Ascending aorta (tissue), 2 donors: ENCODE measurements at regions not wholly inside any gene's neighbourhood (a gene's known extent, or its start where the extent isn't known, plus 50 kb on each side); places are given as distances from the start of the nearest gene placed in this dataset.

Experiments
- DNase-seq, 2 donors: peaks; one replicate each; pipeline ENCODE4 v3.0.0-alpha.2; 2019; ENCODE audit warnings: low spot score in 2 of 2
- H3K27ac ChIP-seq, 2 donors: fragments of 200-600 bp; sonication (generic); one replicate each; pipeline ENCODE4 v1.5.1; 2016 to 2017; ENCODE audit warnings: mild to moderate bottlenecking in 1 of 2
- H3K27me3 ChIP-seq: fragments of 200-600 bp; sonication (generic); one replicate; pipeline ENCODE4 v1.5.1; 2017
- H3K36me3 ChIP-seq, 2 donors: fragments of 200-600 bp; sonication (generic); one replicate each; pipeline ENCODE4 v1.5.1; 2016
- H3K4me1 ChIP-seq, 2 donors: fragments of 200-600 bp; sonication (generic); one replicate each; pipeline ENCODE4 v1.5.1; 2016 to 2017; ENCODE audit warnings: mild to moderate bottlenecking in 1 of 2
- H3K4me3 ChIP-seq, 2 donors: fragments of 200-600 bp; sonication (generic); one replicate each; pipeline ENCODE4 v1.5.1; 2016 to 2017; ENCODE audit warnings: mild to moderate bottlenecking in 1 of 2
- H3K9me3 ChIP-seq, 2 donors: fragments of 200-600 bp; sonication (generic); one replicate each; pipeline ENCODE4 v1.5.1; 2016
- CTCF ChIP-seq, 3 experiments: fragments of 200-600 bp in 2 of 3; fragments of 450-650 bp in 1 of 3; sonication (generic) in 2 of 3; IDR thresholded peaks; one replicate each; pipeline ENCODE4 v1.5.1; 2016 to 2019; ENCODE audit warnings: antibody characterized with exemption in 3 of 3, mild to moderate bottlenecking in 1 of 3, moderate library complexity in 1 of 3
- intact Hi-C: fragments of 100-400 bp; cut with DNase I; formaldehyde crosslinking; loops from one replicate; pipeline ENCODE4 v1.15.1; 2023

DNA sequence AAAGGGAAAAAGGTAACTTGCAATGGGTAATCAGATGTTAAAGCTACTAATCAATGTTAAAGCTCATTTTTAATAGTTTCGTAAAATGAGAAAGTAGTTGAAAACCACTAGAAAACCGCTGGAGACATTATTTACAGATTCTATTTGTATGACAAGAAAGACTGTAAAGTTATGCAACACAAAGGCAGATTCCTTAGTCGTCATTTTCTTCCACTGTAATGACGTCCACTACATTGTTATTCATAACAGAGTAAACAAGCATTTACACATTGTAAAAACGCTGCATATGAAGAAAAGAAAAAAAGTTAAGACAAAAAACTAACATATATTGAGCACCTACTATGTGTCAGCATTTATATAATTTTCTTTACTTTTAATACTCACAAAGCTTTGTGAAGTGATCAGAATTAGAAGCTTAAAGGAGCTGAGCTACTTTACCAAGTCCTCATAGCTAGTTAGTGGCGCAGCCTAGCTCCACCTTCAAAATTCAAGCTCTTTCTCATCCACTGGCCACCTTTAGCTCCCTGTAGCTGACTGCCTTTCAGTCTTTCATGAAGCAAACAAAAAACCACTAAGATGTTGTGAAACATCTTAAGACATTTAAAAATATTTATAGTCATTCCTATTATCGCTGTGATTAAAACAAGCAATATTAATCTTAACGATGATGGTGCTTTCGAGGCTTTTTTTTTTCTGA lies 100.1 kb upstream of the CDIN1 start:
- intact Hi-C loops: no loop called here
- no peaks in the 10 kb centered on the region for H3K27me3 ChIP-seq
- H3K36me3 ChIP-seq: no peaks in the 10 kb centered on the region
- no peak for TF ChIP-seq CTCF (IDR thresholded peaks at IDR 0.05)
- no peaks in the 10 kb centered on the region for H3K4me1 ChIP-seq
- no peak for DNase-seq
- no peaks in the 10 kb centered on the region for H3K9me3 ChIP-seq
- no peak overlapping the region for H3K27ac ChIP-seq
- no peak overlapping the region for H3K4me3 ChIP-seq

- TF ChIP-seq CTCF (IDR thresholded peaks at IDR 0.05): no peak
- Histone ChIP-seq H3K9me3 (no peaks in the 10 kb centered on the region), H3K36me3 (no peaks in the 10 kb centered on the region), H3K27me3 (no peaks in the 10 kb centered on the region), H3K4me3 (no peak overlapping the region), H3K27ac (no peak overlapping the region), H3K4me1 (no peaks in the 10 kb centered on the region)
- intact Hi-C loops: no loop called here
- no peak for DNase-seq
These were observed 98.3 kb upstream of the CDIN1 start for GRCh38 chr15:36481156-36481555.

- TF ChIP-seq CTCF (IDR thresholded peaks at IDR 0.05): no peak
- Histone ChIP-seq H3K36me3 (no peaks in the 10 kb centered on the region), H3K27me3 (no peaks in the 10 kb centered on the region), H3K27ac (no peak overlapping the region), H3K4me3 (no peak overlapping the region), H3K9me3 (no peaks in the 10 kb centered on the region), H3K4me1 (no peaks in the 10 kb centered on the region)
- no peak for DNase-seq
- intact Hi-C loops: no loop called here
These were observed 96.0 kb upstream of the CDIN1 start for GRCh38 chr15:36483409-36483808.

- H3K9me3 ChIP-seq: no peaks in the 10 kb centered on the region
- H3K4me1 ChIP-seq: no peaks in the 10 kb centered on the region
- H3K27me3 ChIP-seq: no peaks in the 10 kb centered on the region
- no peak overlapping the region for H3K4me3 ChIP-seq
- H3K36me3 ChIP-seq: no peaks in the 10 kb centered on the region
- DNase-seq: no peak
- TF ChIP-seq CTCF (IDR thresholded peaks at IDR 0.05): no peak
- intact Hi-C loops: no loop called here
- no peak overlapping the region for H3K27ac ChIP-seq
These were observed 95.2 kb upstream of the CDIN1 start for GRCh38 chr15:36484038-36484778.

- intact Hi-C loops: no loop called here
These were observed 87.5 kb upstream of the CDIN1 start for GRCh38 chr15:36491912-36492311.

More at GRCh38 chr15:36491912-36492311, 87.5 kb upstream of the CDIN1 start:
- H3K9me3 ChIP-seq: no peaks in the 10 kb centered on the region
- H3K4me3 ChIP-seq: no peak overlapping the region
- H3K4me1 ChIP-seq: no peaks in the 10 kb centered on the region
- no peak for DNase-seq
- TF ChIP-seq CTCF (IDR thresholded peaks at IDR 0.05): no peak
- no peaks in the 10 kb centered on the region for H3K36me3 ChIP-seq
- no peak overlapping the region for H3K27ac ChIP-seq
- no peaks in the 10 kb centered on the region for H3K27me3 ChIP-seq
